GM12874 (cell line): ENCODE measurements at regions not wholly inside any gene's neighbourhood (a gene's known extent, or its start where the extent isn't known, plus 50 kb on each side); places are given as distances from the start of the nearest gene placed in this dataset.

Experiments
- TF ChIP-seq, protein P1 (sequence below): IDR thresholded peaks from 2 replicates; pipeline ENCODE4 v1.5.1; 2011; ENCODE audit warnings: low read depth, mild to moderate bottlenecking, control low read depth, low read length, moderate library complexity; ENCODE audit not compliant: insufficient read depth

DNA sequence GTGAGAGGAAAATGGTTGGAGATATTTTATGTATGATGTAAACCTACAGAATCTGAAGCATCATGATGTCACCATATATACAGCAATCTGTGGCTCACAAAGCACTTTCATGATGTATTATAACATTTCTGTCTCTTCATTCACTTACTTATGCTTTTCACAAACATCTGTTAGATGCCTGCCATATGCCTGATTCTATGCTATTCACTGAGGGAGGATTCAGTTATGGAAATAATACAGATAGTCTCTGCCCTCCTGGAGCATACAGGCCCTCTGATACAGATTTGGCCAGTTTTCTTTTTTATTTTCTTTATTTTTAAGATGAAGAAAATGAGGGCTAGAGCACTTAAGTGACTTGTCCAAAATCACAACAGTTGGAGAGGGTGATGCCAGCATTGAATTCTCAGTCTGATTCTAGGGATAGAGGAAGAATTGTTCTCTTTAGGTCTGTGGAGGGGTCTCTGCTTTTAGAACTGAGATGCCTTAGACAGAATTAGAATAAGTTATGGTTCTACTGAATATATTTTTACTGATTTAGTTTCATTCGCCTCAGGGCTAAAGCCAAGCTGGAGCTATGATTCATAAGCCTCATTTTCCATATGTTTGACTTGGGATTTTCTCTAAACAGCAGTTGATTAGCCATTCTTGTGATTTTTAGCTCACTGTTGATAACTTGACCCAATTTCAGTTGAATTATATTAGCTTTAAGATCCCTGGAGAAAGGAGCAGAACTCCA lies 636.4 kb downstream of the PRELID2 start:
- TF ChIP-seq, protein P1, sequence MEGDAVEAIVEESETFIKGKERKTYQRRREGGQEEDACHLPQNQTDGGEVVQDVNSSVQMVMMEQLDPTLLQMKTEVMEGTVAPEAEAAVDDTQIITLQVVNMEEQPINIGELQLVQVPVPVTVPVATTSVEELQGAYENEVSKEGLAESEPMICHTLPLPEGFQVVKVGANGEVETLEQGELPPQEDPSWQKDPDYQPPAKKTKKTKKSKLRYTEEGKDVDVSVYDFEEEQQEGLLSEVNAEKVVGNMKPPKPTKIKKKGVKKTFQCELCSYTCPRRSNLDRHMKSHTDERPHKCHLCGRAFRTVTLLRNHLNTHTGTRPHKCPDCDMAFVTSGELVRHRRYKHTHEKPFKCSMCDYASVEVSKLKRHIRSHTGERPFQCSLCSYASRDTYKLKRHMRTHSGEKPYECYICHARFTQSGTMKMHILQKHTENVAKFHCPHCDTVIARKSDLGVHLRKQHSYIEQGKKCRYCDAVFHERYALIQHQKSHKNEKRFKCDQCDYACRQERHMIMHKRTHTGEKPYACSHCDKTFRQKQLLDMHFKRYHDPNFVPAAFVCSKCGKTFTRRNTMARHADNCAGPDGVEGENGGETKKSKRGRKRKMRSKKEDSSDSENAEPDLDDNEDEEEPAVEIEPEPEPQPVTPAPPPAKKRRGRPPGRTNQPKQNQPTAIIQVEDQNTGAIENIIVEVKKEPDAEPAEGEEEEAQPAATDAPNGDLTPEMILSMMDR = no peak

DNA sequence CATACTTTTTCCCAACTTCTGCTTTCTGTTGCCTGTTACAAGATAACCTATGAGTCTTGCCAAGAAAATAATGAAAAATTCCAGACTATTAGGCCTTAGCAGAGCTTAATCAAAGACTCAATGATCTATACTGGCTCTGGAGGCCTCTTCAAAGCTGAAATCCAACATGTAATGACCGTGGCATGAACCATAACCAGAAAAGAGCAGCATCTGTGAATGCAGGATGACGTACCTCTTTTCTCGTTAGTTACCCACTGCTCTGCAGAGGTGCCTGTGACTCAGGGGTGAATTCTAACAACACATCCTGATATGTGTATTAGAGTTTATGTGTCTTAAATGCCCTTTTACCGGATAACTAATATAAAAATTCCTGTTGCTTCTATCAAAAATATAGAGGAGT lies 645.4 kb downstream of the PRELID2 start:
- TF ChIP-seq, protein P1 = no peak

DNA sequence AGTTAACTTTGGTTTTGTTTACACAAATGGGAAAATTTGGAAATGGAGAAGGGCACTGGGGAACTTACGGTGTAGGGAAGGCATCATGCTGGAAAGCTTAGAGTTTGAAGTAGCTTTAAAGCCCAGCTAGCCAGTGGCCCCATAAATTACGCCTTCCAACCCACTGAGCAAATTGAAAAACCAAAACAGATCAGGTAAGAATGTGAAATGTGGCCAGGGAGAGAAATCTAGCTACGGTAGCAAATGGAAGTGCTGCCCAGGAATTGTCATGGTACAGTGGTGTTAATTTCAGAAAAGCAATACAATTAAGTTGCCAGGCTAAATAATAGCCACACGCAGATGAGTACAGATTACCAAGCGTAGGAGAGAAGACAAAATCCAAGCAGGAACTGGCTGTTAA lies 654.8 kb downstream of the PRELID2 start:
- TF ChIP-seq, protein P1 = no peak

- TF ChIP-seq, protein P1 = no peak
Measured at GRCh38 chr5:145178641-145179523, 656.3 kb downstream of the PRELID2 start.

DNA sequence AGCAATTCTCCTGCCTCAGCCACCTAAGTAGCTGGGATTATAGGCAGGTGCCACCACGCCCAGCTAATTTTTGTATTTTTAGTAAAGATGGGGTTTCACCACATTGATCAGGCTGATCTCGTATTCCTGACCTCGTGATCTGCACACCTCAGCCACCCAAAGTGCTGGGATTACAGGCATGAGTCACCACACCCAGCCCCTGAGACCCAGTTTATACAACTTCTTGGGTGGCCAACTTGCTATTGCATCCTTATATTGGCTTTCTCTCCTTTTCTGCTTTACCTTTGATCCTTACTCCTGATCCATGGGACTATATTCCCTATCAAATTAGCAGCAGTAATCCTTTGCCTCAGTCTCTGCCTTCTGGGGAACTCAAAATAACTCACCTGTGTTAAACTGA lies 659.1 kb downstream of the PRELID2 start:
- TF ChIP-seq, protein P1 = no peak

DNA sequence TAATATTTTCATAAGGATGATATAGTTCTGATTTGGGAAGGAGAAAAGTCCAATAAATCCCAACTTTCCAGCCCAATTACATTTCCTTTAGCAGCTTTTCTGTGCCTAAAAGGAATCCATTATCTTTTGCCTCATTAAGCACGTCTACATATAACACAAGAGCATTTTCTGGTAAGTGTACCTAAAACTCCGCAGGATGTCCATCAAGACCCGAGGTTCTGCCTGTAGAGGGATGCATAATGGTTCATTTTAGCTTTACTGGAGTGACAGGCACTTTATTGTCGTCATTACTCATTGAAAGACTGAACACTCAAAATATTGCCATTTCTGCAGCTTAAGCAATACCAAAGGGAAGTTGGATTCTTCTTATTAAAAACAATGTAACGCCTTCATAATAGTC lies 669.0 kb downstream of the PRELID2 start:
- TF ChIP-seq, protein P1 = no peak

- TF ChIP-seq, protein P1 = no peak
Measured at GRCh38 chr5:145163876-145164275, 671.3 kb downstream of the PRELID2 start.
